ENCODE measurements at regions not wholly inside any gene's neighbourhood (a gene's known extent, or its start where the extent isn't known, plus 50 kb on each side); places are given as distances from the start of the nearest gene placed in this dataset.

DNA sequence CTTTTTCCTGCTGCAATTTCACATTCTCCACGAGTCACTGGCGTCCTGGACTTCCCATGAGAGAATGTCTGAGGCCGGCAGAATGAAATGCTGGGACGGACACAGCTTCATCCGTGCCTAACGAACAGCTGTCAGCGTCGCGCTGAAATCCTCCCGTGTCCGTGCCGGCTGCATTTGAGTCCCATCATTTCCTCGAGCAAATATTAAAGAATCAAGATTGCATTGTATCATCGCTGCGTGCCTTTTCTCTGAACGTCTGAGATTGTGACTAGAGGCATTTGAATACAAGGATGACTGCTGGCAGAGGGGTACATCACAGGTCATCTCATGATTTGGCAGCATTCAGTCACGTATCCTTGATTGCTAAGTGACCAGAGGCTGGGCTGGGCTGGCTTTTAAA, 279.9 kb downstream of the ASMT start:
- Histone ChIP-seq H3K9ac (no peak overlapping the region), H3K9me3 (ENCODE audit: low read depth) (no peaks in the 10 kb centered on the region), H2AFZ (replicated peaks) (no peak overlapping the region), H3F3A (ENCODE audit: low read depth) (no peaks in the 10 kb centered on the region), H3K4me3 (no peak overlapping the region), H3K27me3 (no peaks in the 10 kb centered on the region), H3K4me2 (no peak overlapping the region), H3K27ac (no peak overlapping the region), H3K79me2 (ENCODE audit: low read depth) (no peaks in the 10 kb centered on the region), H4K20me1 (ENCODE audit: low read depth) (no peaks in the 10 kb centered on the region), H3K4me1 (no peaks in the 10 kb centered on the region), H3K36me3 (no peaks in the 10 kb centered on the region)
- no peak for DNase-seq (ENCODE audit: low spot score)
- TF ChIP-seq EZH2phosphoT487 (IDR thresholded peaks at IDR 0.05) (no peak), EZH2 (IDR thresholded peaks at IDR 0.05) (no peak)
- TF ChIP-seq, protein P1, sequence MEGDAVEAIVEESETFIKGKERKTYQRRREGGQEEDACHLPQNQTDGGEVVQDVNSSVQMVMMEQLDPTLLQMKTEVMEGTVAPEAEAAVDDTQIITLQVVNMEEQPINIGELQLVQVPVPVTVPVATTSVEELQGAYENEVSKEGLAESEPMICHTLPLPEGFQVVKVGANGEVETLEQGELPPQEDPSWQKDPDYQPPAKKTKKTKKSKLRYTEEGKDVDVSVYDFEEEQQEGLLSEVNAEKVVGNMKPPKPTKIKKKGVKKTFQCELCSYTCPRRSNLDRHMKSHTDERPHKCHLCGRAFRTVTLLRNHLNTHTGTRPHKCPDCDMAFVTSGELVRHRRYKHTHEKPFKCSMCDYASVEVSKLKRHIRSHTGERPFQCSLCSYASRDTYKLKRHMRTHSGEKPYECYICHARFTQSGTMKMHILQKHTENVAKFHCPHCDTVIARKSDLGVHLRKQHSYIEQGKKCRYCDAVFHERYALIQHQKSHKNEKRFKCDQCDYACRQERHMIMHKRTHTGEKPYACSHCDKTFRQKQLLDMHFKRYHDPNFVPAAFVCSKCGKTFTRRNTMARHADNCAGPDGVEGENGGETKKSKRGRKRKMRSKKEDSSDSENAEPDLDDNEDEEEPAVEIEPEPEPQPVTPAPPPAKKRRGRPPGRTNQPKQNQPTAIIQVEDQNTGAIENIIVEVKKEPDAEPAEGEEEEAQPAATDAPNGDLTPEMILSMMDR (IDR thresholded peaks at IDR 0.05) = no peak
- Mint-ChIP-seq H3K36me3 (no peaks in the 10 kb centered on the region), H3K4me3 (no peak overlapping the region), H3K4me1 (peaks cover 2% of the 10 kb centered on the region), H3K27me3 (ENCODE audit: insufficient read depth, low read depth) (peaks cover 6% of the 10 kb centered on the region), H3K9me3 (peaks cover 4% of the 10 kb centered on the region), H3K27ac (no peak overlapping the region)

DNA sequence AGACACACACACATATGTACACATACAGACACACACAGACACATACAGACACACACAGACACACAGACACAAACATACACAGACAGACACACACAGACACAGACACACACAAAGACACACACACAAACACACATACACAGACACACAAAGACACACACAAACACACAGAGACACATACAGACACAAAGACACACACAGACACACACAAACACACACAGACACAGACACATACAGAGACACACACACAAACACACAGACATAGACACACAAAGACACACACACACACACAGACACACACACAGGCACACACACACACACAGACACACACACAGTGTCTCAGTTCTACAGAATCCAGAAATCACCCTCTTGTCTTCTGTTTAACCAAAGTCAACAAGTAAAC, 280.7 kb downstream of the ASMT start:
- Mint-ChIP-seq H3K4me1 (peaks cover 2% of the 10 kb centered on the region), H3K9me3 (peaks cover 5% of the 10 kb centered on the region), H3K4me3 (no peak overlapping the region), H3K27me3 (ENCODE audit: insufficient read depth, low read depth) (peaks cover 6% of the 10 kb centered on the region), H3K36me3 (no peaks in the 10 kb centered on the region), H3K27ac (no peak overlapping the region)
- TF ChIP-seq EZH2 (IDR thresholded peaks at IDR 0.05) (no peak), EZH2phosphoT487 (IDR thresholded peaks at IDR 0.05) (no peak)
- TF ChIP-seq, protein P1 (IDR thresholded peaks at IDR 0.05) = no peak
- H3K4me1 ChIP-seq = no peaks in the 10 kb centered on the region
- no peaks in the 10 kb centered on the region for H3K27me3 ChIP-seq
- H3K9me3 ChIP-seq (ENCODE audit: low read depth) = no peaks in the 10 kb centered on the region
- DNase-seq (ENCODE audit: low spot score) = no peak
- H3K36me3 ChIP-seq = no peaks in the 10 kb centered on the region
- no peak overlapping the region for H3K4me2 ChIP-seq
- H3F3A ChIP-seq (ENCODE audit: low read depth) = no peaks in the 10 kb centered on the region
- H3K9ac ChIP-seq = no peak overlapping the region
- H4K20me1 ChIP-seq (ENCODE audit: low read depth) = no peaks in the 10 kb centered on the region
- H3K27ac ChIP-seq = no peak overlapping the region
- no peak overlapping the region for H2AFZ ChIP-seq (replicated peaks)
- no peak overlapping the region for H3K4me3 ChIP-seq
- no peaks in the 10 kb centered on the region for H3K79me2 ChIP-seq (ENCODE audit: low read depth)

DNA sequence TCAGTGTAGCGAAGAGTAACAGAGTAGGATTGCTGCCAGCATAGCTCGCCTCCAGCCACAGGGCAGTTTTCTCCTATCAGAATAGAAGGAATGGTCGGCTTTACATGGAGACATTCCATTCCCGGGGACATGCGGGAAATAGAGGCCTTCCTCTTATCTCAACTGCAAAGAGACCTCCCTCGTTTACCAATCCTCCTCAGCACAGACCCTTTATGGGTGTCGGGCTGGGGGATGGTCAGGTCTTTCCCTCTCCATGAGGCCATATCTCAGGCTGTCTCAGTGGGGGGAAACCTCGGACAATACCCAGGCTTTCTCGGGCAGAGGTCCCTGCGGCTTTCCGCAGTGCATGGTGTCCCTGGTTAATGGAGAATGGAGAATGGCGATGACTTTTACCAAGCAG, 285.0 kb downstream of the ASMT start:
- no peak overlapping the region for H3K4me3 Mint-ChIP-seq
- H3K36me3 Mint-ChIP-seq = no peaks in the 10 kb centered on the region
- TF ChIP-seq, protein P1 (IDR thresholded peaks at IDR 0.05) = no peak
- TF ChIP-seq EZH2phosphoT487 (IDR thresholded peaks at IDR 0.05) (no peak), EZH2 (IDR thresholded peaks at IDR 0.05) (no peak)
- peaks cover 6% of the 10 kb centered on the region for H3K27me3 Mint-ChIP-seq (ENCODE audit: insufficient read depth, low read depth)
- H3K27ac Mint-ChIP-seq = no peak overlapping the region
- H3K4me1 ChIP-seq = no peaks in the 10 kb centered on the region
- H3F3A ChIP-seq (ENCODE audit: low read depth) = no peaks in the 10 kb centered on the region
- H3K27ac ChIP-seq = no peak overlapping the region
- no peaks in the 10 kb centered on the region for H4K20me1 ChIP-seq (ENCODE audit: low read depth)
- H3K79me2 ChIP-seq (ENCODE audit: low read depth) = no peaks in the 10 kb centered on the region
- peaks cover 5% of the 10 kb centered on the region for H3K9me3 Mint-ChIP-seq
- H3K4me3 ChIP-seq = no peak overlapping the region
- no peaks in the 10 kb centered on the region for H3K36me3 ChIP-seq
- DNase-seq (ENCODE audit: low spot score) = no peak
- H2AFZ ChIP-seq (replicated peaks) = no peak overlapping the region
- no peak overlapping the region for H3K9ac ChIP-seq
- no peaks in the 10 kb centered on the region for H3K27me3 ChIP-seq
- no peaks in the 10 kb centered on the region for H3K9me3 ChIP-seq (ENCODE audit: low read depth)
- H3K4me1 Mint-ChIP-seq = peaks cover 2% of the 10 kb centered on the region
- no peak overlapping the region for H3K4me2 ChIP-seq

DNA sequence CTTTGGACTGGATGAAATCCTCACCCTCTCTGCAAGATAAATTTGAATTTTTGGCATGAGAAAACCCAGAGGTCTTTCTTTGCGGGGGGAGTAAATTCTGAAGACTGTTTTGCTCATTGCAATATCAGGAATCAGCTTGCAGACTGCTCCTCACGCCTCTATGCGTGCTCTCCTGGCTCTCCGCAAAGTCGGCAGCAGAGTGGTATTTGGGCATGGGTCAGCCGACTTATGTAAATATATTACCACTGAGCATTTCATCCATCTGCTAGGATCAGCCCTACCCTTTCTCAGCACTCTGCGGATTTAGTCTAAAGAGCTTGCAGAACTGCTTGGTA, 288.0 kb downstream of the ASMT start:
- Histone ChIP-seq H3K27ac (no peak overlapping the region), H3K9ac (no peak overlapping the region), H2AFZ (replicated peaks) (no peak overlapping the region), H3K79me2 (ENCODE audit: low read depth) (no peaks in the 10 kb centered on the region), H4K20me1 (ENCODE audit: low read depth) (no peaks in the 10 kb centered on the region), H3K27me3 (no peaks in the 10 kb centered on the region), H3K4me3 (no peak overlapping the region), H3K36me3 (no peaks in the 10 kb centered on the region), H3K9me3 (ENCODE audit: low read depth) (no peaks in the 10 kb centered on the region), H3F3A (ENCODE audit: low read depth) (no peaks in the 10 kb centered on the region), H3K4me1 (no peaks in the 10 kb centered on the region), H3K4me2 (no peak overlapping the region)
- TF ChIP-seq, protein P1 (IDR thresholded peaks at IDR 0.05) = no peak
- TF ChIP-seq EZH2phosphoT487 (IDR thresholded peaks at IDR 0.05) (no peak), EZH2 (IDR thresholded peaks at IDR 0.05) (no peak)
- H3K9me3 Mint-ChIP-seq = peaks cover 11% of the 10 kb centered on the region
- H3K4me3 Mint-ChIP-seq = no peak overlapping the region
- DNase-seq (ENCODE audit: low spot score) = no peak
- no peak overlapping the region for H3K27ac Mint-ChIP-seq
- peaks cover 3% of the 10 kb centered on the region for H3K27me3 Mint-ChIP-seq (ENCODE audit: insufficient read depth, low read depth)
- peaks cover 2% of the 10 kb centered on the region for H3K4me1 Mint-ChIP-seq
- H3K36me3 Mint-ChIP-seq = no peaks in the 10 kb centered on the region

Data from neural progenitor cell (in vitro differentiated cells).